ENCODE measurements at regions not wholly inside any gene's neighbourhood (a gene's known extent, or its start where the extent isn't known, plus 50 kb on each side); places are given as distances from the start of the nearest gene placed in this dataset.

DNA sequence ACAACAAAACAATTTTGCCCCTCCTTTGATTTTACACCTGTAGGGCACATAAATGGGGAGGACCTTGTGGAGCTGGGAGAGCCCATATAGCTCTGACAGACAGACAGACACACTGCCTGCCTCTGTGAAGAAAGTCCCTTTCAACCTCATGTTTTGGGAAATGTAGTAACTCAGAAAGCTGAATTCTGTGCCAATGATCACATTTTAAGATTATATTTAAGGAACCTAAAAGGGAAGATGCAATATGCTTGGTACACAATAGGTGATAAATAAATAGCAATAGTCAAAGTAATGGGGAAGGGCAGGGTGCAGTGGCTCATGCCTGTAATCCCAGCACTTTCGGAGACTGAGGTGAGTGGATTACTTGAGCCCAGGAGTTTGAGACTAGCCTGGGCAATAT is 446.4 kb upstream of the ID2 start:
- POLR2A ChIA-PET = no interaction called here
- Histone ChIP-seq H3K4me1 (no peaks in the 10 kb centered on the region), H3K36me3 (ENCODE audit: control insufficient read depth, insufficient read depth, low read length) (no peaks in the 10 kb centered on the region), H3K9me3 (no peaks in the 10 kb centered on the region), H3K4me3 (ENCODE audit: low read depth, low read length) (no peak overlapping the region), H3K27me3 (replicated peaks; ENCODE audit: control insufficient read depth, insufficient read depth, low read length) (no peaks in the 10 kb centered on the region)
- no peak overlapping the region for H3K4me3 Mint-ChIP-seq (ENCODE audit: unreplicated experiment)
- H3K36me3 Mint-ChIP-seq (ENCODE audit: insufficient read depth, unreplicated experiment) = no peaks in the 10 kb centered on the region
- no peak overlapping the region for H3K27ac Mint-ChIP-seq (ENCODE audit: unreplicated experiment)
- CTCF ChIA-PET = interaction anchor here (0.6 kb wide), 1 partner anchor 48 kb away, joined by 7 read pairs; no protein-coding TSS in a partner anchor
- H3K9me3 Mint-ChIP-seq (ENCODE audit: unreplicated experiment) = no peaks in the 10 kb centered on the region
- intact Hi-C loops (cut with micrococcal nuclease; ENCODE audit: unreplicated experiment) = no loop called here
- no TSS peak for BruUV-seq (replicated peaks)
- DNase-seq = no peak
- H3K4me1 Mint-ChIP-seq (ENCODE audit: low read depth, unreplicated experiment) = no peaks in the 10 kb centered on the region
- H3K27me3 Mint-ChIP-seq (ENCODE audit: insufficient read depth, unreplicated experiment) = peaks cover 2% of the 10 kb centered on the region
- TF ChIP-seq, protein P1, sequence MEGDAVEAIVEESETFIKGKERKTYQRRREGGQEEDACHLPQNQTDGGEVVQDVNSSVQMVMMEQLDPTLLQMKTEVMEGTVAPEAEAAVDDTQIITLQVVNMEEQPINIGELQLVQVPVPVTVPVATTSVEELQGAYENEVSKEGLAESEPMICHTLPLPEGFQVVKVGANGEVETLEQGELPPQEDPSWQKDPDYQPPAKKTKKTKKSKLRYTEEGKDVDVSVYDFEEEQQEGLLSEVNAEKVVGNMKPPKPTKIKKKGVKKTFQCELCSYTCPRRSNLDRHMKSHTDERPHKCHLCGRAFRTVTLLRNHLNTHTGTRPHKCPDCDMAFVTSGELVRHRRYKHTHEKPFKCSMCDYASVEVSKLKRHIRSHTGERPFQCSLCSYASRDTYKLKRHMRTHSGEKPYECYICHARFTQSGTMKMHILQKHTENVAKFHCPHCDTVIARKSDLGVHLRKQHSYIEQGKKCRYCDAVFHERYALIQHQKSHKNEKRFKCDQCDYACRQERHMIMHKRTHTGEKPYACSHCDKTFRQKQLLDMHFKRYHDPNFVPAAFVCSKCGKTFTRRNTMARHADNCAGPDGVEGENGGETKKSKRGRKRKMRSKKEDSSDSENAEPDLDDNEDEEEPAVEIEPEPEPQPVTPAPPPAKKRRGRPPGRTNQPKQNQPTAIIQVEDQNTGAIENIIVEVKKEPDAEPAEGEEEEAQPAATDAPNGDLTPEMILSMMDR (IDR thresholded peaks at IDR 0.05; ENCODE audit: insufficient read depth in 1 of 2, low read depth in 1 of 2, low read length in 1 of 2, severe bottlenecking in 1 of 2, unreplicated experiment in 1 of 2) = no peak

DNA sequence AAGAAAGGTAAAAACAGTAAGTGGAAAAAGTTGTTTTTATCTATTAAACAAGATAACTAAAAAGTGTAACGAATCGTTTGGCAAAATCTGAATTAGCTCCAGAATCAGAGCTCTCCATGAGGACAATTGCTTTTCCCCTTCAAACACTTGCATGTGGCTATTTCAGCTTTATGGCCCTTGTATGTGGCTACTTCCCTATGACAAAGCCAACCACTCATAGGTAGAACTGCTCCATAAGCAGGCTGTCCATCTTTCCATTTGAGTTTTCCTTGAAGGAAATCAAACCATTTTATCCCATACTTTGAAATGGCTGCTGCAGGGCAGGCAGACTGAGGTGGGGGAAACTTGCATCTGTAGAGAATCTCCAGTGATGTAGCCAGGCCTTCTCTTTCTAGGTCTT is 445.5 kb upstream of the ID2 start:
- intact Hi-C loops (cut with micrococcal nuclease; ENCODE audit: unreplicated experiment) = no loop called here
- no TSS peak for BruUV-seq (replicated peaks)
- ChIA-PET CTCF (interaction anchor here (0.6 kb wide), 1 partner anchor 168 kb away, joined by 4 read pairs; no protein-coding TSS in a partner anchor), POLR2A (no interaction called here)
- TF ChIP-seq, protein P1 (IDR thresholded peaks at IDR 0.05; ENCODE audit: insufficient read depth in 1 of 2, low read depth in 1 of 2, low read length in 1 of 2, severe bottlenecking in 1 of 2, unreplicated experiment in 1 of 2) = no peak
- H3K27me3 Mint-ChIP-seq (ENCODE audit: insufficient read depth, unreplicated experiment) = peaks cover 8% of the 10 kb centered on the region
- H3K36me3 Mint-ChIP-seq (ENCODE audit: insufficient read depth, unreplicated experiment) = no peaks in the 10 kb centered on the region
- Histone ChIP-seq H3K4me3 (ENCODE audit: low read depth, low read length) (no peak overlapping the region), H3K27me3 (replicated peaks; ENCODE audit: control insufficient read depth, insufficient read depth, low read length) (no peaks in the 10 kb centered on the region), H3K4me1 (no peaks in the 10 kb centered on the region), H3K9me3 (no peaks in the 10 kb centered on the region), H3K36me3 (ENCODE audit: control insufficient read depth, insufficient read depth, low read length) (no peaks in the 10 kb centered on the region)
- DNase-seq = no peak
- no peaks in the 10 kb centered on the region for H3K4me1 Mint-ChIP-seq (ENCODE audit: low read depth, unreplicated experiment)
- H3K4me3 Mint-ChIP-seq (ENCODE audit: unreplicated experiment) = no peak overlapping the region
- no peak overlapping the region for H3K27ac Mint-ChIP-seq (ENCODE audit: unreplicated experiment)
- no peaks in the 10 kb centered on the region for H3K9me3 Mint-ChIP-seq (ENCODE audit: unreplicated experiment)

DNA sequence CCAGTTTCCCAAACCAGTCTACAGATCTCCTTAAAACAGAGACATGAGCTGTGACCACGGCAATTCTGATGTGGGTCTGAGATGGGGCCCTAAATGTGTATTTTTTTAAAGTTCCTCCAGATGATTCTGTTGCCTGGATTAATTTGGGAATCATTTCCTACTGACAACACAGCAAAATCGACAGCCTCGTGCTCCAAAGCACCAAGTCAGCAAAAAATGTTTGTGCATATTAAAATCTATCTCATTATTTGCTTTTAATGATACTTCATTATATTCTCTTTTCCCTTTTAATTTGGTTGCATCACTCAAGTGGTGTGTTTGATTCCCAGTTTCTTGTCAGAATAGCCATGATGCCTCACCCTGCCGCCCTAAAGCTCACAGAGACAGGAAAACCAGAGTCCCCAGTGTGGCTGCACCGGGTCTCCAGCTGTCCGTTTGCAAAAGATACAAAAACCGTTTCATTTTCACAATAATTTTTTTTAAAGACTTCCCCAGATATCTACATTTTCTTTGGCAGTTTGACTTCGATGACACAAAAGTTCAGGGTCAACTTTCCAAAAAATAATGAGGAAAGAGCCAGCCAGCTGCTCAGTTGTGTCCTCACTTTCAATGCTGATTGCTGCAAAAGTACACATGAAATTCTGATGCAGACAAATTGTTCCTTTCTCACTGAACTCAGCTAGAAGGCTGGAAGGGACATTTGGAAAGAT is 443.2 kb upstream of the ID2 start:
- TF ChIP-seq, protein P1 (IDR thresholded peaks at IDR 0.05; ENCODE audit: insufficient read depth in 1 of 2, low read depth in 1 of 2, low read length in 1 of 2, severe bottlenecking in 1 of 2, unreplicated experiment in 1 of 2) = no peak
- POLR2A ChIA-PET = no interaction called here

More for the DNA sequence above, 443.2 kb upstream of the ID2 start:
- Mint-ChIP-seq H3K27ac (ENCODE audit: unreplicated experiment) (no peak overlapping the region), H3K36me3 (ENCODE audit: insufficient read depth, unreplicated experiment) (no peaks in the 10 kb centered on the region), H3K9me3 (ENCODE audit: unreplicated experiment) (no peaks in the 10 kb centered on the region), H3K27me3 (ENCODE audit: insufficient read depth, unreplicated experiment) (peaks cover 8% of the 10 kb centered on the region), H3K4me3 (ENCODE audit: unreplicated experiment) (no peak overlapping the region), H3K4me1 (ENCODE audit: low read depth, unreplicated experiment) (no peaks in the 10 kb centered on the region)
- intact Hi-C loops (cut with micrococcal nuclease; ENCODE audit: unreplicated experiment) = no loop called here
- no TSS peak for BruUV-seq (replicated peaks)
- no peaks in the 10 kb centered on the region for H3K4me1 ChIP-seq
- no peak overlapping the region for H3K4me3 ChIP-seq (ENCODE audit: low read depth, low read length)
- no peaks in the 10 kb centered on the region for H3K27me3 ChIP-seq (replicated peaks; ENCODE audit: control insufficient read depth, insufficient read depth, low read length)
- H3K9me3 ChIP-seq = no peaks in the 10 kb centered on the region
- CTCF ChIA-PET = no interaction called here
- H3K36me3 ChIP-seq (ENCODE audit: control insufficient read depth, insufficient read depth, low read length) = no peaks in the 10 kb centered on the region
- DNase-seq = no peak

All from Caco-2 (cell line).